ENCODE measurements at regions not wholly inside any gene's neighbourhood (a gene's known extent, or its start where the extent isn't known, plus 50 kb on each side); places are given as distances from the start of the nearest gene placed in this dataset.
A peak's percentile ranks its signal among the peaks of the same experiment; 100 is the strongest.
"Not testable (repeated sequence)": the region's sequence is repeated elsewhere in the genome, so short reads cannot be mapped to it uniquely, and the experiment has no call there.

GRCh38 chr2:147275943-147276342 is 568.9 kb upstream of the ACVR2A start:
- DNase-seq (ENCODE audit: low read depth), result no peak

GRCh38 chr2:147273628-147274027 is 571.2 kb upstream of the ACVR2A start:
- DNase-seq (ENCODE audit: low read depth), result no peak

- DNase-seq (ENCODE audit: low read depth), result no peak
These were observed 571.7 kb upstream of the ACVR2A start for GRCh38 chr2:147273106-147273505.

- DNase-seq (ENCODE audit: low read depth), result not testable (repeated sequence)
These were observed 575.2 kb upstream of the ACVR2A start for GRCh38 chr2:147269581-147269980.

- no peak for DNase-seq (ENCODE audit: low read depth)
These were observed 584.6 kb upstream of the ACVR2A start for GRCh38 chr2:147260241-147260640.

- DNase-seq (ENCODE audit: low read depth), result no peak
These were observed 589.0 kb upstream of the ACVR2A start for GRCh38 chr2:147255812-147256211.

- no peak for DNase-seq (ENCODE audit: low read depth)
These were observed 594.0 kb upstream of the ACVR2A start for GRCh38 chr2:147250652-147251356.

- DNase-seq (ENCODE audit: low read depth), result no peak
These were observed 597.1 kb upstream of the ACVR2A start for GRCh38 chr2:147247749-147248148.

GRCh38 chr2:147242445-147242844 is 602.4 kb upstream of the ACVR2A start:
- DNase-seq (ENCODE audit: low read depth), result no peak

- no peak for DNase-seq (ENCODE audit: low read depth)
These were observed 608.2 kb upstream of the ACVR2A start for GRCh38 chr2:147236601-147237000.

- DNase-seq (ENCODE audit: low read depth), result no peak
These were observed 612.6 kb upstream of the ACVR2A start for GRCh38 chr2:147232225-147232669.

GRCh38 chr2:147231607-147232006 is 613.2 kb upstream of the ACVR2A start:
- no peak for DNase-seq (ENCODE audit: low read depth)

- no peak for DNase-seq (ENCODE audit: low read depth)
These were observed 613.7 kb upstream of the ACVR2A start for GRCh38 chr2:147231081-147231480.

GRCh38 chr2:147227313-147227712 is 617.5 kb upstream of the ACVR2A start:
- DNase-seq (ENCODE audit: low read depth), result no peak

GRCh38 chr2:147224070-147224469 is 620.8 kb upstream of the ACVR2A start:
- DNase-seq (ENCODE audit: low read depth), result peak; percentile 47

GRCh38 chr2:147223553-147224060 is 621.2 kb upstream of the ACVR2A start:
- no peak for DNase-seq (ENCODE audit: low read depth)

GRCh38 chr2:147223119-147223518 is 621.7 kb upstream of the ACVR2A start:
- DNase-seq (ENCODE audit: low read depth), result no peak

- no peak for DNase-seq (ENCODE audit: low read depth)
These were observed 622.3 kb upstream of the ACVR2A start for GRCh38 chr2:147222506-147222905.

GRCh38 chr2:147214914-147215313 is 629.9 kb upstream of the ACVR2A start:
- DNase-seq (ENCODE audit: low read depth), result no peak

GRCh38 chr2:147211484-147211883 is 633.3 kb upstream of the ACVR2A start:
- no peak for DNase-seq (ENCODE audit: low read depth)

- peak; percentile 78 for DNase-seq (ENCODE audit: low read depth)
These were observed 640.7 kb upstream of the ACVR2A start for GRCh38 chr2:147204102-147204501.

- DNase-seq (ENCODE audit: low read depth), result no peak
These were observed 646.1 kb upstream of the ACVR2A start for GRCh38 chr2:147198651-147199171.

GRCh38 chr2:147197754-147198483 is 646.9 kb upstream of the ACVR2A start:
- no peak for DNase-seq (ENCODE audit: low read depth)
